RPMI7951 (cell line): ENCODE measurements at regions not wholly inside any gene's neighbourhood (a gene's known extent, or its start where the extent isn't known, plus 50 kb on each side); places are given as distances from the start of the nearest gene placed in this dataset.
A peak's percentile ranks its signal among the peaks of the same experiment; 100 is the strongest.

Source experiments
- DNase-seq: peaks from one replicate; pipeline ENCODE4 v3.0.0-alpha.2; 2012; ENCODE audit warnings: low read depth

DNA sequence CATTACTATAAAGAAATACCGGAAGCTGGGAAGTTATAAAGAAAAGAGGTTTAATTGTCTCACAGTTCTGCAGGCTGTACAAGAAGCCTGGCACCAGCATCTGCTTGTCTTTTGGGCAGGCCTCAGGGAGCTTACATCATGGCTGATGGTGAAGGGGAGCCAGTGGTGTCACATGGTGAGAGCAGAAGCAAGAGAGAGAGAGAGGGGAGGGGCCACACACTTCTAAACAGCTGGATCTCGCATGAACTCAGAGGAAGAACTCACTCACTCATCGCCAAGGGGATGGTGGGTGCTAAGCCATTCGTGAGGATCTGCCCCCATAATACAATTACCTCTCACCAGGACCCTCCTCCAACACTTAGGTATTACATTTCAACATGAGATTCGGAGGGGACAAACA lies 51.8 kb upstream of the ANKRD34C start:
- DNase-seq, result no peak

DNA sequence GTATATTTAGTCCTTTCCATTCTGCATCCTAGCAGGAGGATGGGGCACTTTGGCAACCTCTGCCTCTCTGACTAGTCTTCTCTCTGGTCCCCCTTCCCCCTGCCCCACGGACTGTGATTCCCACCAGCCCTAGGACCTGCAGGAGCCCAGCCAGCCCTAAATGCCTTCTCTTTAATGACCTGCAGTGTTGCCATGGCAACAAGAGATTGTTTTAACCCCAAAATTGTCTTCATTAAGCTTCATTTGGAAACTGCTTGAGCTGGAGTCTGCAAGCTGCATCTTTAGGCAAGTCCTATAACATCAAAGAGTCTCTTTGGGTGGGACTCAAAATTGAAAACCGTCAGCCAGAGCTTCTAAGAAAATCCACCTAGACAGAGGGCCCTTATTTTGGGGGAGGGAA lies 59.7 kb upstream of the ANKRD34C start:
- DNase-seq, result no peak

DNA sequence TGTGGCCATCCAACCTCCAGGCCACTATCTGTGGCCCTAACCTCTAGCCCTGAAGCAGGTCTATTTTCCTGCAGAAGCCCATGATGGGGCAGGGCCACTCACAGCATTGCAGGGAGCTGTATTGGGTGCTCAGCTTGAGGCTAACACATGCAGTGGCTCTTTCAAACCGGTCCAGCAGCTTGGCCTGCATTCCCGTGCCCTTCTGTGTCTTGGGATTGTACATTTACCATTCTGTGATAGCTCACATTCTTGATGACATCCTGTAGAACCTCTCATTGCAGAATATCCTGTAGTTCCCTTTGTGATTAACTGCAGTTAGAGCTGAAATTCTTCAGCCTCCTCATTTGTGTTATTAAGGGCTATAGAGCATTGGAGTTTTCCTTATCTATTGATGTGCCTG lies 60.8 kb upstream of the ANKRD34C start:
- no peak for DNase-seq

DNA sequence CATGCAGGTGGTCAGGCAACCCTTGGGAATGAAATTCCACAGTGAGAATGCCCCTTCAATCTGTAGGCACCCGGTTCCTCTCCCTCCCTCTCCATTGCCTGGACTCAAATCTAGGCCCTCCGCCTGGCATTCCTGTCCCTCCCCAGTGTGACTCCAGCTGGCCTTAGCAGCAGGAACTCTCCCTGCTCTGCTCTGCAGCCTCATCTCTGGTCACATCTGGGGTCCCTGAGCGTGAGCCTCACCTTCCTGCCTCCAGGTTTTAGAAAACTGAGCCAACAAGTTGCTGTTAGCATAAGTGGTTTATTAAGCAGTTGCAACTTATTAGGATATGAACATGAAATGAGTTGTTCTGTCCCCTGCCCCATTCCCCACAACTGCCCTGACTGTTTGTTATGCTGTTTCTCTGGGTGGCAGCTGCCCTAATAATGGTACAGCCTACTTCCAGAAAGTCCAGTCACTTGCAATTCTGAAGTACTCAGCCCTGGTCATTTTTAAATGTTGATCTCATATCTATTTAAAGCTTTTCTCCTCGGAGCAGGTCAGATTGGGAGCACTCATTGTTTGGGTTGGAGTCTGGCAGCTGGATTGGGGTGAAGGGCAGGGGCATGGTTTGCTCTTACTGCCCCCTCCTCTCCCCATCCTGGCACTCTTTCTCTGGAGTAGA lies 63.0 kb upstream of the ANKRD34C start:
- no peak for DNase-seq

DNA sequence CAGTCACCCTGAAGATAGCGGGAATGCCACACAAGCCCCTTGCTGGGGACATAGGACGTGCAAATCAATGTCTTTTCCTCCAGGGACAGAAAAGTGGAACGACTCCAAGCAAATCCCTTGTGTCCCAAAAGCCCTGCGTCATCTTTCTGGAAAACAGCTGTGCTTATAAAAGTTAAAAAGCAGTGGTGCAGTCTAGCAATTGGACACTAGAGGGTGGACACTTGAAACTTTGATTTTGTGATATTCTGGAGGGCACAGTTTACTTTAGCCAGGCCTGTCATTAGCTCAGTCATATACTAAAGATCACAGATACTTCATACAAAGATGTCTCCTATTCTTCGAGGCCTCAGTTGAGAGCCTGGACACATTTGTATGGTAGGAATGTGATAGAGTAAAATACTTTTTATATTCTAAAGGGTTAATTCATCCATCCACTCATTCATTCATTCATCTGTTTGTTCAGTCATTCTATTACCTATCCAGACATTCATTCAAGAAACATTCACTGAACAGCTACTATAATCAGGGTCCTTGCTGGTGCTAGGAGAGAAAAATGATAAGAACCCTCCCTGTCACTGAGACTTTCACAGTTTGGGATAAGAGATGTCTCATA lies 63.8 kb upstream of the ANKRD34C start:
- peak; percentile 34 for DNase-seq

DNA sequence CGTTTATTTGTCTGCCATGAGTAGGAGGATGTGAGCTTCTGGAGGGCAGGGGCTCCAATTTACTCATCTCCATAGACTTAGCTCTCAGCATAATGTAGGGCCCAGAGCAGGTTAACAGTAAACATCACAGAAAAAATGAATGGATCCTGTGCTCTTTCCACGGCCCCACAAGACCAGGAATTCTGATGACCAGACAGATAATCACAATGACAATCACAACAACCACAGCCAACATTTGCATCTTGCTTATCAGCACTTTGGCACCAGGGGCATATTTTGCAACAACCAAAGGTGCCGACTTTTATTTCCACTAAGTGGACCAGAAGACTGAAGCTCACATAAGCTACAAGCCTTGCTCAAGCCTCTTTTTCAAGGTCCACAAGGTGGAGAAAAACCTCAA lies 68.9 kb upstream of the ANKRD34C start:
- DNase-seq, result no peak

DNA sequence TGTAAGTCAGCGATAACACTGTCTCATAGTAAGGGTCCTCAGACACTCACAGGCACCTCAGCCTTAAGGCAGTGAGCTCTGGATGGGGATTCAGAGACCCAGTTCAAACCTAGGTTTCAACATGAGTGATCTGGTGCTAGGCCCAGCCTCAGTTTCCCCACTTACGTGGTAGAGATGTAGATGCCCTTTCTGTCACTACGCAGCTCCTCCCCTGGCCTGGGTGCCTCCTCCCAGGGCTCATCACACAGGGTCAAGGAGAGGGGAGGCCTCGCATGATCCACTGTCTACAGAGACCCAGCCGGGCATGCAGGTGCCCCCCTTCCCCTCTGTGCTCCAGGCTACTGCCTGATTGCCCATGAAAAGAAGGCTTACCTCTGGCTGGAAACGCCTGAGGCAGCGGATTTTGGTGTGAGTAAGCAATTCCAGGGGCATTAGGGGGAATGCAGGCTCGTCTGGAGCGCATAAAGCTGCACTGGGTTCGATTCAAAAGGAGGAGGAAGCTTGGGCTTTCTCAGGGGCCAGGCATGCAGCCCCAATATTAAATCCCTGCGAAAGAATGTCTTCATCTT lies 69.8 kb upstream of the ANKRD34C start:
- DNase-seq, result no peak

DNA sequence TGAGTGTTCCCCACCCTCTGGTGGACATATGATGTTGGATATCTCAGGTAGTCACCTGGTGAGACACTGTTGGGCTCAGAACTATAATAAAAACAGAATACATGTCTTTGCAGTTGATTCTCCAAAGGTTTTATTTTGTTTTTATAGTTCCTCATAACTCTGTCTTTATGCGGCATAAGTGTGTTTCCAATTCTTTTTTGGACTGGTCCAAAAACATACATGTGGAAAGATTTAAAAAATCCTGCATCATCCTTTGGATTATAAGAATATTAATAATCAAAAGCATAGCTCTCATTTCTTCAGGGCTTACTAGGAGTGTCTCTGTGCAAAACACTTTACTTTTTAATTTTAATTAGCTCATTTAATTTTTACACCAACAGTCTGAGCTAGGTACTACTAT lies 71.0 kb upstream of the ANKRD34C start:
- DNase-seq, result no peak

DNA sequence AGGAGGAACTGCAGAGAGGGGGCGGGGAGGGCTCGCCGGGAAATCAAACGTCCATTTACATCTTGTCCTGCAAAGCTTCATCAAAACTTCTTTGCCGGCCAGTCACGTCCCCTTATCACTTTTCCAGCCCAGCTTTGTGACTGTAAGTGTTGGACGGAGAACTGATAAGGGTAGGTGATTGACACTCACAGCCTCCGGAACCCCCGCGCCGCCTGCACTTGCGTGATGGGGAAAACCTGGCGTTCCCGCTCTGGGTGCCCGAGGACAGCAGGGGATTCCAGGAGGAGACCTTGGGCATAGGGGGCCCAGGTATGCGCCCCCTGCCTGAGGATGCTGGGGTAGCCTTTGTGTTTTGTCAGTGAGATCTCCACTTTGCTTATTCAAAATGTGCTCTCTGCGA lies 72.8 kb upstream of the ANKRD34C start:
- DNase-seq, result no peak

DNA sequence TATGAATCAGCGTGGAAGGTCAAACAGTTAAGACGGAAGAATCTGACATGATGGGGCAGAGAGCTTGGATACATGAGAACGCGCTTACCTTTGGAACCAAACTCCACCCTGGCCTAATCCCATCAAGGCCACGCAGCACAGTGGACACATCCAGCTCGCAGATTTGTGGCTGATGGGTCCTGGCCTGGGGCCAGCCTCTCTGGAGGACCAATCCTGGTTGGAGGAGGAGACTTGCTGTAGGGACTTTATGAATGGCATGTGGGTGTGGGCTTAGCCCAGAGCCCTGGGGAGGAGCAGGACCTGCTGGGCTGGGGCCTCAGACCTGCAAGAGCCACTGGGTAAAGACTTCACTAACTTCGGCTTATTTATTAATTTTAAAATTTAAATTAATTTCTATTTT lies 73.4 kb upstream of the ANKRD34C start:
- no peak for DNase-seq

DNA sequence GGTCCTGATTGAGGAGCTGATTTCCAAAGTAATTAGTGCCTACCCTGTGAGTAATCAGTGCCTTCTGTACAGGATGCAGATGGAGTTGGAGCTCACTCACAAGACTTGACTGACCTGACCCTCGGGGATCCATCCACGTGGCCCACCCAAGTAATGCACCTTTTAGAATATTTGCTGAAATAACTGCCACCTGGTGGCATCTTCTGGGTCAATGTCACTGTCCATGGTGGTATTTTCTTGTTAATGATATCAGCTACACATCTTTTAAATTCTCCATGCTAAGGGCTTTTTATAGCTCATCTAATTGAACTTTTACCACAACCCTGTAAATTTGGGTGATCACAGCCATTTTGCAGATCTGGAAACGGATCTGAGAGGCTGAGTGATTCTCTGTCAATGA lies 74.3 kb upstream of the ANKRD34C start:
- DNase-seq, result no peak

DNA sequence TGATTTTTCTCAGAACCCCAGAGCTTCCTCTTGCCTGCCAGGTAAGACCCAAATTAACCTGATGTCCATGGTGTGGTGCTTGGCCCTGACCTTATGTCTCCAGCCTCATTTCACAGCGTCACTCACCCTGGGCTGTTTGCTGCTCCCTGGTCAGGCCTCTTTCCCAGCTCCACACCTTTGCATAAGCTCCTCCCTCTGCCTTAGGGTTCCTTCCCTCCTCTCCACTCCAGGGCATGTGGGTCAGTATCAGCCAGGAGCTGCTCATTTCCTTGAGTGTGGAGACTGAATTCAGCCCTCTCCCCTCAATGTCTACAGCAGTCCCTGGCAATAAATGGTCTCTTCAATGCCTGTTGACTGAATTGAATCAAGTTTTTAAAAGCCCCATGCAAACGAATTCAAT lies 75.6 kb upstream of the ANKRD34C start:
- DNase-seq, result no peak

DNA sequence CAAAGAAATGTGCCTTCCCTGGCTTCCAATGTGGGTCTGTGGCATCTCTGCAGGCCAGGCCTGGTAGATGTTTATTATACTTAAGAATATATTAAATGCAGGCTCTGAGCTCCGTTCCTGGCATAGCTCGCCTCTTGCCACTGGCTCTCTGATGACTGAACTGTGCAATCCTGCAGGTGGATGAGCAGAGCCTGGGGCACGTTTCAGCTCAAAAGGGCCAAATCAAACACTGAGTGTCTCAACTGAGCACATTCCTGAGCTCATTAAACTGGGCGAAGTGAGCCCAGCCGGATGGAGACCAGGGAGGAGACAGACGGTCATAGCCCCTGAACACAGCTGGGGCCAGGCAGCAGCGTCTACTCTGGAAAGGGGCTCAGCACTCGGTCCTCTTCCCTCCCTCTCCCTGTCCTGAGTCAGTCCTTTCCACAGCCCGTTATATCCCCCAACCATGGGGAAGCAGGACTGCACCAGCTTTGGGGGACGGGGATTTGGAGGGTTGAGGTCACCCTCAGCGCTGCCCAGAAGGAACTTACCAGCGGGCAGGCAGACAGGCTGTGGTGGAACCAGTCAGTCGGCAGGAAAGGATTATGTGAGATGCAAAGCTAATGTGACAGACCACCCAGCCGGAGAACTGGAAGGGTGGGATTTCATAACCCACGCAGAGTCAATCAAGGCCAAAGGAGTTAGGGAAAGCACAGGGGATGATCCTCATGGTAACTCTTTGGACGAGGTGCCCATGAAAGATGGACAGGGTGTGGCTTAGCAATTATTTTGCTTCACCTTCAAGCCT lies 77.4 kb upstream of the ANKRD34C start:
- no peak for DNase-seq

DNA sequence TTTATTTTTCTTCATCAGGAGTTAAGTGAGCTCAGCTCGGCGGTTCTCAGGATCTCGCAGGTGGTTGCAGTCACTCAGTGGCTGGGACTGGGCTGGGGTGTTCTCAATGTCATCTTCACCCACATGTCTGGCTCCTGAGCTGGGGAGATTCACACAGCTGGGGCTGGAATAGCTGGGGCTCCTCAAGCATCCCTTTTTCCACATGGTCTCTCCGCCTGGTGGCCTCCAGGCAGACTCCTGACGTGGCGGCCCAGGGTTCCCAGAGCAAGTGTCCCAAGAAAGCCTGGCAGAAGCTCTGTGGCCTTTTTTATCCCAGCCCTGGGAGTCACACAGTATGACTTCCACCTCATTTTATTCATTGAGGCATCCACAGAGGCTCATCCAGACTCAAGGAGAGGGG lies 84.1 kb upstream of the ANKRD34C start:
- no peak for DNase-seq

DNA sequence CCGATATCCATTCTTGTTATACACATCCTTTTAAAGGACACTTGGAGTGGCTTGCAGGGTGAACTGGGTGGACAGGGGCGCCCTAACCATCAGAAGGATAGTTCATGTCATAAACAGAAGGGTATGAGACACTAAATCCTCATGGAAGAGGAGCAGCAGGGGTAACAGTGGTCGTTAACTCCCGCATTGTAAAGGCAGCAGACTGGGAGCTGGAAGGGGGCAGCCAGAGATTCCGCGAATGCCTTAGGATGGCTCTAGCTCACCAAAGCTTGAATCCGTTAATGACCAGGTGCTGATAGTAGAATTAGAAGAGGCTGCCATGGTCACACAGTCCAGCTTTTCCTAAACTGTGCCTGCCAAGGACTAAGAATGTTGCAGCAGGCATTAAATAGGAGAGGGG lies 85.2 kb upstream of the ANKRD34C start:
- no peak for DNase-seq

DNA sequence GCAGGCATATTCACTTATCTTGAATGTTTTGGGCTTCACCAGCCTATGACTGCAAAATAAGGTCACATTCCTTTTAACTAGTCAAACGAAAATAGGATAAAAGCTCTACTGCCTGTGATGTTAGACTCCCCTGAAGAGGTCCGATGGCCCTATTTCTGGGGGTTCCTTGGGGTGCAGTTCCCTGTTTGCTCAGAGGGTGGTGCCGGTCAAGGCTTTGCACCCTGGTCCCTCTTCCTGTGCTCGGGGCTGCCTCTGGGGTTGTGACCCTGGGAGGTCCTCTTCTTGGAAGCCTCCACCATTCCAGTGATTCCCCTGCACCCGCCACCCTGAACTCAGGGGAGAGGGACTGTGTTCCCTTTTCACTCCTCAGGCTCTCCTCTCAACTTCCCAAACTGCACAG lies 86.7 kb upstream of the ANKRD34C start:
- no peak for DNase-seq

DNA sequence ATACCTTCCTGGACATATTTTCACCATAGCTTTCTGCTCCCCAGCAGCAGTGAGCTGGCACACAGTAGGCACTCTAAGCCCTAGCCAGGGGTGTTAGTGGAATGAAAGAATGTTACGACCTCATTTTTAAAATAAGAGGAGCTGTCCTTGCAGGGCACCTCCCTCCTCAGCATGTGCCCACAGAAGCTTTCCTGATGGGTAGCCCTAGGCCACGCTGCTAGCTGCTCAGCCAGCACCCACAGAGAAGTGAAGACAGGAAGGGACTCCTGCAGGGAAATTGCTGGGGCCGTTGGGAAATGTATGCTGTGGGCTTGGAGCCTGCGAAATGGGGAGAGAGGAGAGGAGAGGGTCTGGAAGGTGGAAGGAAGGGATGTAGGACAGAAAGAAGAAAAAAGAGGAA lies 87.3 kb upstream of the ANKRD34C start:
- DNase-seq, result no peak

DNA sequence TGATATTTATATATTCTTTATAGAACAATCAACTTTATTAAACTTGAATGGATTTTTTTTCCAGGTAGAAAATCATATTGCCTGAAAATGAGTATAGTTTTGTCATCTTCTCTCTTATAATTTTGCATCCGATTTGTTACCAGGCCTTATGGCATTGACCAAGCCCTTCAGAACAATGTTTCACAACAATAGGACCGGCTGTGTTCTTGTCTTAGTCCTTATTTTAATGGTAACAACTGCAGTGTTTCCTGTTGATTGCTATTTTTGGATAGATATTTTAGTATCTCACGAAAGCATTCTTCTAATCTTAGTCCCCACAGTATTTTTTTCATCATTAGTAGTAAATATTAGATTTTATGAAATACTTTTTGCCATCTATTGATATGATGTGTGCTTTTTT lies 88.1 kb upstream of the ANKRD34C start:
- DNase-seq, result no peak

DNA sequence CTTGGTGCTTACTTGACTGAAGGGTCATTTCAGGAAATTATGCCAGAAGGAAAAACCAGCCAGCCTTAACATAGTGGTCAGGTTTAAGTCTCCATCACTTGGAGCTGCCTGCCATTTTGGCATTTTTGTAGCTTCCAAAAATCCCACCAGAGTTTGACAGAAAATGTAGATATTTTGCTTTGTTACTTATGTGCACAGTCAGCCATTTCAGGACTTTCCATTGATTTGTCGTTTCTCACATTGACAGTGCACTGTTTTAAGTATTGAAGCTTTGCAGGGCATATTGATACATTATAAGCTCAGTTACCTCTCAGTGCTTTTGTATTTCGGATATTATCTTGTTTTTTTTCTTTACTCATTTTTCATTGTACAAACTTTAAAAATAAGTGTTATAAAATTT lies 89.0 kb upstream of the ANKRD34C start:
- DNase-seq, result no peak

DNA sequence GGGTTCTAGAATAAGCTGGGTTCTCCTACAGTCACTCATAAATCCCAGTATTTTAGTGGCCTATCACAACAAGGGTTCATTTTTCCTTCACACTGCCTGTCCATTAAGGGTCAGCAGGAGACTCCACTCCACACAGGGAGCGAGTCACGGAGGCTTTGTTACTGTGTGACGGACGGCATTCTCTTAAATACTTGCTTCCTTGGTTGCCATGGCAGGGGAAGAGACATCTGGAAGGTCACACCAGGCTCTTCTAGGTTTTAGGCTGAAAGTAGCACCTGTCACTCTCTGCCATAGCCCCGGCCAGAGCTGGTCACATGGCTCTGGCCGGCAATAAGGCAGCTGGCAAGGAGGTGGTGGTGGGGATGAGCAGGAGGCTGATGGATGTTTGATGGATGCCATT lies 89.4 kb upstream of the ANKRD34C start:
- no peak for DNase-seq

DNA sequence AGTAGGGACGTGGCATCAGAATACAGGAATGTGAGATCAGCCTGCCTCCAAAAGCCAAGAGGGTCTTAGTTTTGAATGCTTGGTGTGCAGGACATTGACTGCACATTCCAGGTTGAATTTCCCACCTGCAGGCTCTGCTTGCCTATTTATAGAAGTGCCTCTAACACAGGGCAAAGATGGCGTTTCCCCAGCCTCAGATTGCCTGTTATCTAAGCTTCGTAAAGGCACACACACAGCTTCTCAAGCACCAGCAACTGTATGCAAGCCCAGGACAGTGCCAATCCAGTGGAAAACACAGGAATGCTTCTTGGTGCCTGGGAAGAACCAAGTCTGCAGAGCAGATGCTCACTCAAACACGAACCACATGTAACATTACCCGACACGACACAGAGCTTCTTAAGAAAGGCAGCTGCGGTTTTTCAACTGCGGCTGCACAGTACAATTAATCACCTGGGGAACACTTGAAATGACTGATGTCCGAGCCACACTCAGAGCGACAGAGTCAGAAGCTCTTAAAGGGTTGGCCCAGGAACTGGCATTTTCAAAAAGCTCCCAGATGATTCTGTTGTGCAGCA lies 90.0 kb upstream of the ANKRD34C start:
- DNase-seq, result peak; percentile 85

DNA sequence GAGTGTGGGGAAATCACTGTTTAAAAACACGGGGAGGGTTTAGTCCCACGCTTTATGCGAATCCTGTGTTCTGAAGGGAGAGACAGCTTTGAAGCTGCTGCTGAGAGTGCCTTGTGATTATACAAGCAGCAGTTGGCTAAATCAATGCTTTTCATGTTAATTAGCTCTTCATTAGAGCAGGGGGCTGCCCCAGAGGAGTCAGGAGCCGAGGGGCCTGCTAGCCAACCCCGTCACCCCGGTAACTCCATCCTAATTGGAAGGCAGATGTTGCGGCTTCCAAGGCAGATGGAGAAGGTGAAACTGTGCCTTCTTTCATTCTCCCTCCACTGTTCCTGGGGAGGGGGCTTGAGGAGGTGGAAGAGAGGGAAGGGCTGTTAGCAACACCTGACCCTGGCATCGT lies 92.4 kb upstream of the ANKRD34C start:
- DNase-seq, result no peak

DNA sequence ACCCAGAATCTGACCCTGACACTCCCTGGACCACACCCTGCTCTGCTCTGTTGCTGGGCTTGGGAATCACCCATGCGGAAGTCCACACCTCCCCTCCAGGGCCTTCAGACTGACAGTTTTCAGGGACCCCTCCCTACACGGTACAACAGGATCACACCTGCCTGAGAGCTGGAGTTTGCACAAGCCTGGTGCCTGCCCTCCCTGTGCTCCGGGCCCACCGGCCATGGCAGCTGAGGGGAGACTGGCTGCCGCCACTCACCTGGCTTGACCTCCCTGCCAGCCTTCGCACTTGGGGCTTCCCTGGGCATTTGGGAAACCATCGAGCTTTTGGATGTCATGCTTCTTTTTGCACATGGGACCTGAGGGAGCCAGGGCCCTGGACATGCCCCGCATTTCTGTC lies 95.9 kb upstream of the ANKRD34C start:
- DNase-seq, result no peak
